ENCODE measurements at regions not wholly inside any gene's neighbourhood (a gene's known extent, or its start where the extent isn't known, plus 50 kb on each side); places are given as distances from the start of the nearest gene placed in this dataset.

DNA sequence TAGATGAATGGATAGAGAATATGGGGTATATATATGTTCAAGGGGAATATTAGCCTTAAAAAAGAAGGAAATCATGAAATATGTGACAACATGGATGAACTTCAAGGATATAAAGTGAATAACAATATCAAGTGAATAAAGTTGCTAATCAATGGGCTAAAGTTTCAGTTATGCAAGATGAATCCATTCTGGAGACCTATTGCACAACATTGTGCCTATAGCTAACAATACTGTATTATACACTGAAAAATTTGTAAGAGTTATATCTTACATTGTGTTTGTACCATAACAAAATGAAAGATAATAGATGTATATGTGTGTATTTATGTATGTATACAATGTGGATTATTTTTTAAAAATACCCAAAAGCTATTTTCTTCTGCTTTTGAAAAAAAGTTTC is 96.3 kb upstream of the DPYD start:
- H3K4me3 ChIP-seq (ENCODE audit: low read depth, low read length), result no peak overlapping the region
- TF ChIP-seq, protein P1, sequence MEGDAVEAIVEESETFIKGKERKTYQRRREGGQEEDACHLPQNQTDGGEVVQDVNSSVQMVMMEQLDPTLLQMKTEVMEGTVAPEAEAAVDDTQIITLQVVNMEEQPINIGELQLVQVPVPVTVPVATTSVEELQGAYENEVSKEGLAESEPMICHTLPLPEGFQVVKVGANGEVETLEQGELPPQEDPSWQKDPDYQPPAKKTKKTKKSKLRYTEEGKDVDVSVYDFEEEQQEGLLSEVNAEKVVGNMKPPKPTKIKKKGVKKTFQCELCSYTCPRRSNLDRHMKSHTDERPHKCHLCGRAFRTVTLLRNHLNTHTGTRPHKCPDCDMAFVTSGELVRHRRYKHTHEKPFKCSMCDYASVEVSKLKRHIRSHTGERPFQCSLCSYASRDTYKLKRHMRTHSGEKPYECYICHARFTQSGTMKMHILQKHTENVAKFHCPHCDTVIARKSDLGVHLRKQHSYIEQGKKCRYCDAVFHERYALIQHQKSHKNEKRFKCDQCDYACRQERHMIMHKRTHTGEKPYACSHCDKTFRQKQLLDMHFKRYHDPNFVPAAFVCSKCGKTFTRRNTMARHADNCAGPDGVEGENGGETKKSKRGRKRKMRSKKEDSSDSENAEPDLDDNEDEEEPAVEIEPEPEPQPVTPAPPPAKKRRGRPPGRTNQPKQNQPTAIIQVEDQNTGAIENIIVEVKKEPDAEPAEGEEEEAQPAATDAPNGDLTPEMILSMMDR (IDR thresholded peaks at IDR 0.05; ENCODE audit: insufficient read depth, low read depth, low read length, missing control alignments), result no peak
- no peak for DNase-seq (ENCODE audit: low read depth)

DNA sequence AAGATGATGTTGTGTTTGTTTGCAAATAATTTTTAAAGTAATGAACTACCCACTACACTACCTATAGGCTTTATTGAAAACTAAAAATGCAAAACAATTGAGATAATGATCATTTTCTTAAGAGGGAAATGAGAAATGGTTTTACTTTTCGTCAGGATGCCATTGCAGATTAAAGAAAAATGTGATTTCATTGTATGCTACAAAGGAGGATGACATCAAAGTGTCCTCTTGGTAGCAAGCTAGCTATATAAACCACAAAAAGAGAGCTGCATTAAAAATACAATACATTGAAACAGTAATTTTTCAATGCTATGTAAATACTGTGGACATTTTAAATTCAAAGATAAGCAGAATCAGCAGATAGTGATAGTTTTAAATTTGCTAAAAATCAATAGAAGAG is 87.5 kb upstream of the DPYD start:
- TF ChIP-seq, protein P1 (IDR thresholded peaks at IDR 0.05; ENCODE audit: insufficient read depth, low read depth, low read length, missing control alignments), result no peak
- DNase-seq (ENCODE audit: low read depth), result no peak
- no peak overlapping the region for H3K4me3 ChIP-seq (ENCODE audit: low read depth, low read length)

DNA sequence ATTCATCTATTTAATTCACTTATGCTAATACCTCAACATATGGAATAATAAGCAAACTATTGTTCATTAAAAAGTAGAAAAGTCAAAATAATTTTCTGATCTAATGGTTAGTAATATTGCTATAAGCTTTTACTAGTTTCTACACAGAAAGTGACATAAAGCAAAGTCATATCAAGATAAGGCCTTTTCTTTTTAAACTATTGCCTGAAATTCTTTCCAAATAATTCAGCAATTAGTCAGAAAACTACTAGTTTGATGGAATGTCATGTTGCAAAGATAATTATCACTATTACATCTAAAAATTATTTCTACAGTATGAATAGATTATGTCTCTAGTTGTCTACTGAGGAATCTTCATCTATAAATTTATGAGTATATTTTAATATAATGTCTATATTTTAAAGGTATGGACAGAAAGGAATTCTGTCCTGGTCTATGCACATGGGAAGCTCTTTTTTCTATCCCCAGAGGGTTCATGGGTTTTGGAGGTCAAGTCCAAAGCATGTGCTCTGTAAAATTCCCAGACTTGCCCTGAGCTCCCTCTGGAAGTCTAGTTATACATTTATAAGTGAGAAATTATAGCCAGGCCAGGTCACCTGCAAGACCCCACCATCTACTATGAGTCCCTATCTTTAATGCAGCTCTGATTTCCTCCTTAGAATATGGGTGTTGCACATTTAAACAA is 84.6 kb upstream of the DPYD start:
- no peak for DNase-seq (ENCODE audit: low read depth)
- TF ChIP-seq, protein P1 (IDR thresholded peaks at IDR 0.05; ENCODE audit: insufficient read depth, low read depth, low read length, missing control alignments), result no peak
- no peak overlapping the region for H3K4me3 ChIP-seq (ENCODE audit: low read depth, low read length)

DNA sequence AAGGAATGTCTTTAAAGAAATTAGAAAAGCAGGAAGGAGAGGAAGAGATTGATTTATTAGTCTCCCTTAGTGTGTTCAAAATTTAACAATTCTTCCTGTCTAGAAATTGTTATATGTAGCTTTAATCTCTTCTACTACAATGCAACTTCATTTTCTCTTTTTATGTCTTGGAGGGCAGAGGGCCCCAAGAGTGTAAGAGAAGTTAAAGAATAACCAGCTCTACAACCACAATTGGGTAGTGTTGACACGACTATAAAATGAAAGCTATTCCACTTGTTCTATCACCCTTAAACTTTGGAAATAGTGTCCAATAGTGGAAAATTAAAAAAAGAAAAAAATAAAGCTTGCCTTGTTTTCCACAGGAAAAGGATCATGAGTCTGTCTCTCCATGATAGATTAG is 82.6 kb upstream of the DPYD start:
- DNase-seq (ENCODE audit: low read depth), result no peak
- H3K4me3 ChIP-seq (ENCODE audit: low read depth, low read length), result no peak overlapping the region
- TF ChIP-seq, protein P1 (IDR thresholded peaks at IDR 0.05; ENCODE audit: insufficient read depth, low read depth, low read length, missing control alignments), result no peak

DNA sequence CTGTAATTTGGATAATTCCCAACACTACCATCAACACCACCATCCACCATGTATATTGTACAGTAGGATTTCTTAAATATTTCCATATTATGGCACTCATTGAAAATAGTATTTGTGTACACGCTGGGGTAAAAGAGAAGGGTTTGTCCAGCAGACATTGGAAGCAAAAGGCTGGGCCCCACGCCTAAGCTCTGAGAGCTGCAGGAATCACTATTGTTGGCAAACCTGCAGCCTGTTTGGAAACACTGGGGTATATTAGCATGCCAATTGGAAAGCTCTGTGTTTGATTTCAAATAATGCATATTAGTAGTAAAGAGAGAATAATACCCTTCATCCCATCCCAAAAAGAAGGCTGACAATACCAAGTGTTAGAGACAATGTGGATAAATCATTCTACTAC is 81.5 kb upstream of the DPYD start:
- no peak for DNase-seq (ENCODE audit: low read depth)
- no peak overlapping the region for H3K4me3 ChIP-seq (ENCODE audit: low read depth, low read length)
- TF ChIP-seq, protein P1 (IDR thresholded peaks at IDR 0.05; ENCODE audit: insufficient read depth, low read depth, low read length, missing control alignments), result no peak

DNA sequence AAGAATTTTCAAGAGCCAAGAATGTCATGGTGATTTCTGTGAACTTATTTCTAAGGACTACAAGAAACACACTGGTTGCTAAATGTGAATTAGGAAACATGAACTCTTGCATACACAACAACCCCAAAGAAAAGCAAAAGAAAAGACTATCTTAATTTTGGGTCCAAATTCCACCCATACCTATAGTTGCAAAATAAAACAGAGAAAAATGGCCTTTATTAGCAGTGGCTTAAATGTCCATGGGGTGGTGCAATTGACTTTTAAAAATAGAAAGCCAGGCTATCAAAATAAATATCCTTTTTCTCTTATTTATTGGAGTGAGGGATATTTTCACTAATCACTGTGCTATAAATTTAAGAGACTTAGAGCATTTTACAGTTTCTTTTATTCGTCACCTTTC is 80.9 kb upstream of the DPYD start:
- no peak for DNase-seq (ENCODE audit: low read depth)
- no peak overlapping the region for H3K4me3 ChIP-seq (ENCODE audit: low read depth, low read length)
- TF ChIP-seq, protein P1 (IDR thresholded peaks at IDR 0.05; ENCODE audit: insufficient read depth, low read depth, low read length, missing control alignments), result no peak

DNA sequence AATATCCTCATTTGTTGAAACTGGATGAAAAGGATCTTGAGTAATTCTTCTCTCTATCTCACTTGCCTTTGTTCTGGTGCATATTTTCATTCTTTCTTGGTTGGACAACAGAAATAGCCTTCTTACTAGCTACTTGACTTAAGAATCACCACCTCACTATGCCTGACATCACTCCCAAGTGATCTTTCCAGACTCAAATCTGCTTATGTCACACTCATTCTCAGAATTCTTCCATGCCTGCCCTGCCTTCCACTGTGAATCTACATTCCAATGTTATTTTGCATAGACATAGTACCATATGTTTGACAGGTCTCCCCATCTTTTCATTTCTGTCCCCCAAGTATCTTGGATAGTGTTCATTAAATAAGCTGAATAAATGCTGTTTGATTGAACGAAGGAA is 78.5 kb upstream of the DPYD start:
- no peak for DNase-seq (ENCODE audit: low read depth)
- TF ChIP-seq, protein P1 (IDR thresholded peaks at IDR 0.05; ENCODE audit: insufficient read depth, low read depth, low read length, missing control alignments), result no peak

More for the DNA sequence above, 78.5 kb upstream of the DPYD start:
- no peak overlapping the region for H3K4me3 ChIP-seq (ENCODE audit: low read depth, low read length)

Measured in GM12865 (cell line).